ENCODE measurements at regions not wholly inside any gene's neighbourhood (a gene's known extent, or its start where the extent isn't known, plus 50 kb on each side); places are given as distances from the start of the nearest gene placed in this dataset.
"Not testable (repeated sequence)": the region's sequence is repeated elsewhere in the genome, so short reads cannot be mapped to it uniquely, and the experiment has no call there.

- no peak for DNase-seq
These were observed 70.0 kb downstream of the MZT1 start for GRCh38 chr13:72657379-72657778.

- no peak for DNase-seq
These were observed 71.1 kb downstream of the MZT1 start for GRCh38 chr13:72656357-72656756.

- no peak for DNase-seq
These were observed 73.9 kb downstream of the MZT1 start for GRCh38 chr13:72653506-72653905.

GRCh38 chr13:72652681-72653080 is 74.7 kb downstream of the MZT1 start:
- DNase-seq: no peak

- DNase-seq: no peak
These were observed 76.3 kb downstream of the MZT1 start for GRCh38 chr13:72651144-72651543.

GRCh38 chr13:72650051-72650700 is 77.3 kb downstream of the MZT1 start:
- DNase-seq: no peak

GRCh38 chr13:72648513-72649065 is 78.8 kb downstream of the MZT1 start:
- DNase-seq: no peak

- DNase-seq: no peak
These were observed 80.0 kb downstream of the MZT1 start for GRCh38 chr13:72647422-72647821.

- DNase-seq: no peak
These were observed 81.9 kb downstream of the MZT1 start for GRCh38 chr13:72645521-72645920.

GRCh38 chr13:72643311-72643989 is 84.0 kb downstream of the MZT1 start:
- peak; percentile 44 for DNase-seq

GRCh38 chr13:72639377-72639776 is 88.1 kb downstream of the MZT1 start:
- no peak for DNase-seq

- DNase-seq: no peak
These were observed 89.2 kb downstream of the MZT1 start for GRCh38 chr13:72638059-72638815.

- no peak for DNase-seq
These were observed 89.9 kb downstream of the MZT1 start for GRCh38 chr13:72637561-72637960.

- no peak for DNase-seq
These were observed 92.6 kb downstream of the MZT1 start for GRCh38 chr13:72634859-72635258.

- DNase-seq: no peak
These were observed 104.9 kb downstream of the MZT1 start for GRCh38 chr13:72622546-72622945.

GRCh38 chr13:72620874-72621273 is 106.6 kb downstream of the MZT1 start:
- DNase-seq: no peak

- no peak for DNase-seq
These were observed 109.5 kb downstream of the MZT1 start for GRCh38 chr13:72617951-72618350.

- no peak for DNase-seq
These were observed 110.2 kb downstream of the MZT1 start for GRCh38 chr13:72617186-72617585.

GRCh38 chr13:72610251-72610891 is 117.1 kb downstream of the MZT1 start:
- DNase-seq: not testable (repeated sequence)

- DNase-seq: no peak
These were observed 128.2 kb downstream of the MZT1 start for GRCh38 chr13:72599178-72599743.

- no peak for DNase-seq
These were observed 137.2 kb downstream of the MZT1 start for GRCh38 chr13:72590091-72590740.

GRCh38 chr13:72586518-72586917 is 140.9 kb downstream of the MZT1 start:
- no peak for DNase-seq

Data from activated naive CD4-positive, alpha-beta T cell treated with Interleukin-2 at 50 U/mL for 16 hours (primary cell).